GM12873 (cell line): ENCODE measurements at regions not wholly inside any gene's neighbourhood (a gene's known extent, or its start where the extent isn't known, plus 50 kb on each side); places are given as distances from the start of the nearest gene placed in this dataset.

Experiments used
- TF ChIP-seq, protein P1 (sequence below): IDR thresholded peaks from 2 replicates; pipeline ENCODE4 v1.5.1; 2012; ENCODE audit warnings: low read depth, mild to moderate bottlenecking, moderate library complexity, low read length, control low read depth; ENCODE audit not compliant: insufficient read depth; ENCODE audit errors: missing control alignments

DNA sequence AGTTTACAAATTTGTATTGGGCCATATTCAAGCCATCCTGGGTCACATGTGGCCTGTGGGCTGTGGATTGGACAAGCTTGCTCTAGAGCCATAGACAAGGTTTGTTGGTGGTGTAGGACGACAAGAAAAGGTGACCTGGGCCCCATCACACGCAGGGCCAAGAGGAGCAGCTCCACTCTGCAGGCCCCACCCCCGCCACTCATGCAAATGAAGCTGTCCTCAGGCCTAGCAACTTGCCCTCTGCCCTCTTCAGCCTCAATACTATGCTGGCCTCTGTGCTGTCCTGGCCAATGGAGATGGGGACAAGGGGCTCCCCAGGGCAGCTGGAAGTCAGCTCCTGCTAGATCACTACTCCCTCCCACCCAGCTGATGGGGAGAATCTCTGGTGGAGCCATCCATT, 55.2 kb upstream of the TMEM252 start:
- TF ChIP-seq, protein P1, sequence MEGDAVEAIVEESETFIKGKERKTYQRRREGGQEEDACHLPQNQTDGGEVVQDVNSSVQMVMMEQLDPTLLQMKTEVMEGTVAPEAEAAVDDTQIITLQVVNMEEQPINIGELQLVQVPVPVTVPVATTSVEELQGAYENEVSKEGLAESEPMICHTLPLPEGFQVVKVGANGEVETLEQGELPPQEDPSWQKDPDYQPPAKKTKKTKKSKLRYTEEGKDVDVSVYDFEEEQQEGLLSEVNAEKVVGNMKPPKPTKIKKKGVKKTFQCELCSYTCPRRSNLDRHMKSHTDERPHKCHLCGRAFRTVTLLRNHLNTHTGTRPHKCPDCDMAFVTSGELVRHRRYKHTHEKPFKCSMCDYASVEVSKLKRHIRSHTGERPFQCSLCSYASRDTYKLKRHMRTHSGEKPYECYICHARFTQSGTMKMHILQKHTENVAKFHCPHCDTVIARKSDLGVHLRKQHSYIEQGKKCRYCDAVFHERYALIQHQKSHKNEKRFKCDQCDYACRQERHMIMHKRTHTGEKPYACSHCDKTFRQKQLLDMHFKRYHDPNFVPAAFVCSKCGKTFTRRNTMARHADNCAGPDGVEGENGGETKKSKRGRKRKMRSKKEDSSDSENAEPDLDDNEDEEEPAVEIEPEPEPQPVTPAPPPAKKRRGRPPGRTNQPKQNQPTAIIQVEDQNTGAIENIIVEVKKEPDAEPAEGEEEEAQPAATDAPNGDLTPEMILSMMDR = no peak

DNA sequence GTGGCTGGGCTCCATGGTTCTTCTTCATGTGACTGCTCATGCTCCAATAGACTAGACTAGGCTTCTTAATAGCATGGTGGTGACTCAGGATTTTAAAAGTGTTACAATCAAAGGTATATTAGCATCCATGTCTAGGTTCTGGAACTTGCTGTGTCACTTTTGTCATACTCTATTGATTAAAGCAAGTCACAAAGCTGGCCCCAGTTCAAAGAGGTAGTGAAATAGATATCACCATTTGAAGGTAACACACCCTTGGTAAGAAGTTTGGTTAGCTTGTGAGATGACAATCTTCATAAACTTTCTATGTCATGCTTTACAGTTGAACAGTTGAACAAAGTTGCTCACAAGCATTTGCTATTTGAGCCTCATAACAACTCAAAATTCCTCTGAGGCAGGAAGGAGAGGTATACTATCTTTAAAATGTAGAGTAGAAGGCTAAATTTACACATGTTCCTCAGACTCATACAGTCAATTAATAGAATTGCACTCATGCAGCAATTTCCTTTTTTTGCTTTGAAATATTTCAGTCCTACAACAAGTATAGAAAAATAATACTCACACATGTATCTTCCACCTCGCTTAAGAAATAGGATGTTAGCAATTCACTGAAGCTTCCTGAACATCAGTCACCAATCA, 56.8 kb upstream of the TMEM252 start:
- TF ChIP-seq, protein P1 = no peak

DNA sequence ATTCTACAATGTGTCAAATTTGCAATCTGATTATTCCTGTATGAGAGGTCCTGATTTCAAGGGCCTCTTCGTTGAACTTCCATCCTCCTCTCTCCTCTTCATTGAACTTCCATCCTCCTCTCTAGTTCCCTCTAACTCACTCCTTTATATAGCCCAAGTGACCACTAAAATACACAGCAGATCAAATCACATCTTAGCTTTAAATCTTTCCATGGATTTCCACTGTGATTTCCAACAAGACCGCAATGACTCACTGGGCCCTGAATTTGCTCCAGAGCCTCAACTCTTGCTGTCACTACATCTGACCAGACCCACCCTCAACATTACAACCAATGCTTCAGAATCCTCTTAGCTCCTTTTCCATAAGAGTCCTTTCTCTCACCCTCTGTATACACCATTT, 59.1 kb upstream of the TMEM252 start:
- TF ChIP-seq, protein P1 = no peak

DNA sequence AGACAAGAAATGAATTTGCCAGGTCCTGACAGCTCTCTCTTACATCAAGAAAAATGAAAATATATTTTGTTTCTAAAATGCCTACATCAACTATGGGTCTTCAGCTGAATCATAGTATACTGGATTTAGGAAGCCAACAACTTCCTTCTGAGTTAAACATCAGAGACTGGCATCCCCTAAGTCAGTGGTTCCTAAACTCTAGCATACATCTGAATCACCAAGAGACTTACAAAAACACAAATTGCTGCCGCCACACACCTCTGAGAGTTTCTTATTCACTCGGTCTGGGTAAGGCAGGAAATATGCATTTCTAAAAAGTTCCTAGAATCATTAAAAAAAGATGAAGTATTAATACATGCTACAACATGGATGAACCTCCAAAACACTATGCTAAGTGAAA, 60.4 kb upstream of the TMEM252 start:
- TF ChIP-seq, protein P1 = no peak

DNA sequence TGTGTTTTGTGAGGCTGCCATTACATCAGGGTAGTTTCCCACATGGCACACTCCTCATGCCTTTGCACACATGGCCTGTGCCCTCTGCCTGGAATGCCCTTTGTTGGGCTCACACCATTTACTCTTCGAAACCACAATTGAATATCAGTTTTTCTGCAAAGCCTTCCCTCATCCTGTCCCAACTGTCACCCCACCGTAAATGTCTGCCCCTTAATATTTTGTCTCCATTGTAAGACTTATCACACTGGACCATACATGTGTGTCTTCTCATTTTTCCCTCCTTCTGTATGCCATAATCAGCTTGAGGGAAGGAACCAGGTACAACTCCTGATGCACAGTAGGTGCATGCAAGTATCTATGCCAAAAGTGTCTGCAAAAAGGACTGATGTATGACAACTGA, 62.7 kb upstream of the TMEM252 start:
- TF ChIP-seq, protein P1 = no peak

DNA sequence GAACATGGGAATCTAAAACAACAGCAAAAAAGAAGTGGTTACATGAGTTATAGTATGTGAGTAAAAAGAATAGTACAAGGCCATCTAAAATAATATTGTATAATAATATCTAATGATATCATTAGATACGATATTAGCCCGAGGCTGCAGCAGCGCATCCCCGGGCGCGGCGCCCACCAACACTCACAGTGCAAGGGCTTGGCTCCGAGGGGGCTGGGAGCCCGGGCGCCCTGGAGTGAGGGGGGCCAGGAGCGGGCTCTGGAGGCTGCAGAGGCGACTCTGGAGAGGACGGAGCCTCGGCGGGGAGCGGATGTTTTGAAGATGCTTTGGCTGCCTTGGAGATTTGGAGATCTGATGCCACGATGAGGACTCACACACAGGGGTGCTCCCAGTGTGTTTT, 68.1 kb upstream of the TMEM252 start:
- TF ChIP-seq, protein P1 = no peak

DNA sequence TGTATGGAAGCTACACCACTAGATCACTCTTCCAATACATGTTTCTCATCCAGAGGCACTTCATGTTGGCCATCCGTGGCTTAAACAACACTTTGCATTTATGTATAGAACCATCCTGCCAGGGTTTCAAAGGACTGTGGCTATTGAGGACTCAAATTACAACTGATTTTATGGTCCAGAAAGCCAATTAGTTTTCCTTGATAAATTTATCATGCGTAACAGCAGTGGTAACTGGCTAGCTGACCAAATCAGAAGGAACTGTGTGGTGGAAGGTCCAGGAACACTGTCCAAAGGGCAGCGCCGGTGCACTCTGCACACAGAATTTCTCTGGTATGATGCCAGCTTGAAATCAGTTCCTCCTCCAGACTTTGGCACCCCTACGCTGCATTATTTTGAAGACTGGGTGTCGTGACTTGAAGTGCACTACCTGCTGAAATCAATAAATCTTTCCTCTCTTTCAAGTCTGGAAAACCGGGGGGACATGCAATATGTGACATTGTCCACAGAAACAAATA, 69.3 kb upstream of the TMEM252 start:
- TF ChIP-seq, protein P1 = no peak
